Activated CD8-positive, alpha-beta memory T cell treated with anti-CD3 and anti-CD28 coated beads for 4 hours (primary cell): ENCODE measurements at regions not wholly inside any gene's neighbourhood (a gene's known extent, or its start where the extent isn't known, plus 50 kb on each side); places are given as distances from the start of the nearest gene placed in this dataset.
"Not testable (repeated sequence)": the region's sequence is repeated elsewhere in the genome, so short reads cannot be mapped to it uniquely, and the experiment has no call there.

Experiments
- DNase-seq, 2 donors: peaks; one replicate each; pipeline ENCODE4 v3.0.0-alpha.2; 2020; ENCODE audit warnings: low read depth in 2 of 2

DNA sequence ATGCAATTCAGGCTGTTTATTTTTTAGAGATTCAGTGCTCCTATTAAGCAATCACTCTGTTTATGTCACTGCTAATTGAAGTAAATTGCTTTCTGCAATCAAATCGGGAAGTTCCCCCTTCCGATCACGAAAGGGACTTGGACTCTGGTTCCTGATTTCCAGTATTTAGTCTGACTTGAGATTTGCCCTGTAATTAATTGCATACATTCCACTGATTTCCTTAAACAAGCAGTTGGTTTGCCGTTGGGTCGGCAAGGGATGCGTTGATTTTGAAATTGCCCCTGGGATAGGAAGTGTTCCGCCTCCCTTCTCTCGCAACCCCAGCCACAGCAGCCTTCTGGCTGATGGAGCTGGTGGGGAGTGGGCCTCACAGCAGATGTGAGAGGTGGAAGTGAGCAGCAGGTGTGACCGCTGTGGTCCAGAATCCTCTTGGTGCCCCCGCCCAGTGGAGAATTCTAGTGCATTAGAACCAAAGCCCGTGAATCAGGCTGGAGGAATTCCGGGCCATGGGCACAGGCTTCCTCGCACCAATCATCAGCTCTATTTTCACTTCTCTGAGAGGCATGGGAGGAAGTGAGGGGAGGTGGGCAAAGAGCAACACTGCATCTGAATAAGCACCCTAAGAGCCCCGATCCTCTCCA is 102.5 kb downstream of the SPRY4 start:
- DNase-seq = no peak

GRCh38 chr5:142221091-142221860 is 103.5 kb downstream of the SPRY4 start:
- no peak for DNase-seq

GRCh38 chr5:142219146-142219545 is 105.7 kb downstream of the SPRY4 start:
- DNase-seq = no peak

- DNase-seq = no peak
Observed at GRCh38 chr5:142216931-142217330, 107.9 kb downstream of the SPRY4 start.

GRCh38 chr5:142215915-142216681 is 107.5 kb downstream of the NDFIP1 start:
- DNase-seq = no peak

DNA sequence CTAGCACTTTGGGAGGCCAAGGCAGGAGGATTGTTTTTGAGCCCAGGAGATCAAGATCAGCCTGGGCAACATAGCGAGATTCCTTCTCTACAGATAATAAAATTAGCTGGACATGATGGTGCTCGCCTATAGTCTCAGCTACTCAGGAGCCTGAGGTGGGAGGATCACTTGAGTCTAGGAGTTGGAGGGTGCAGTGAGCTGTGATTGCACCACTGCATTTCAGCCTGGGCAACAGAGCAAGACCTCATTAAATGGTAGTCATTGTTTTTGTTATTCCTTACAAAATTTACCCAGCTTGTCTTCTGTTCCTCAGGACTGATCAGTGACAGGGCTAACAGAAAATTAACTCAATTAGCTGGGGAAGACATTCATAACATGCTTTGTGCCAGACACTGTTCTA is 104.5 kb downstream of the NDFIP1 start:
- DNase-seq = no peak

- DNase-seq = no peak
Observed at GRCh38 chr5:142211918-142212317, 103.3 kb downstream of the NDFIP1 start.

DNA sequence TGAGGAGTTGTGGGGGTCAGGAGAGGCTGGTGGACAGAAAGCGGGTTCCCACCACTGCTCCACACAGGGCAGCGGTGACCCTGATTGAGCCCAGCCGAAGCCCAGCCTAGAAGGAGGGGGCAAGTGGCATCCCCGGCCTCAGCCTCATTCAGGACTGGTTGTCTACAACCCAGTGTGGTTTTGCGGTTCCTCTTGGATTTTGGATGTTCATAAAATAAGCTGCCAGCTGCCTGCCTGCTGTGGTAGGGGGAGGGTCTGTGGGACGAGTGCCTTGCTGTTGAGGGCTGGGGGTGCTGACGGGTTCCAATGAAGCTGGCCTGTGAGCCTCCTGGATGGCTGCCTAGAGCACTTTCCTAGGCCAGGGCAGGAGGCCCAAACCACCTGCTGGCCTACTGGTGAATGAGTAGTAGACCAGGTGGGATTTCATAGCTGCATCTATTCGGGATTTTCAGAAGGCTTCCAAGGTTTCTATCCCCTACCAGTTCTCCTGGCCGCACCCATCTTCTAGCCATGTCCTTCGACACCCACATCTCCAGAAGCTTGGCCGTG is 102.4 kb downstream of the NDFIP1 start:
- no peak for DNase-seq

- no peak for DNase-seq
Observed at GRCh38 chr5:142210011-142210410, 101.4 kb downstream of the NDFIP1 start.

GRCh38 chr5:142208777-142209312 is 100.3 kb downstream of the NDFIP1 start:
- no peak for DNase-seq

GRCh38 chr5:142208244-142208643 is 99.7 kb downstream of the NDFIP1 start:
- not testable (repeated sequence) for DNase-seq

DNA sequence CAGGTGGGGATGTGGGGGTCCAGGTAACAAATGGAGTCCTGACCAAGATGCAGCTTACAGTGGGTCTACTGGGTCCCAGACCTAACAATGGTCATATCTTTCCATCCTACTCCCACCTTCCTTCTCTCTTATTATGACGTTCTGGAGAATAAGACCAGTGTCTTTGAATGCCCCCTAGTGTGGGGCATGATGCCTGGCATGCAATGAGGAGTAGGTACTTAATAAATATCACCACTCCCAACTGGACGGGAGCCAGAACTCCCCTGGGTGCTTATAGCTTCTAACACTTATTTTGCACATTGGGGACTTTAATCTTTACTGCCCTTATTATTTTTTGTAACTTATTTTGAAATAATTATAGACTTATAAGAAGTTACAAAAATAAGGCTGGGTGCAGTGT is 98.2 kb downstream of the NDFIP1 start:
- no peak for DNase-seq

GRCh38 chr5:142204219-142204618 is 95.6 kb downstream of the NDFIP1 start:
- DNase-seq = no peak
